H1 (cell line): ENCODE measurements at regions not wholly inside any gene's neighbourhood (a gene's known extent, or its start where the extent isn't known, plus 50 kb on each side); places are given as distances from the start of the nearest gene placed in this dataset.

Source experiments
- CTCF ChIA-PET: fragments of 300-600 bp; sonication (Branson Sonifier 250); formaldehyde crosslinking; loops from one replicate; lab custom pipeline; 2021; ENCODE audit not compliant: partially characterized antibody; lab: Charles Lee
- POLR2A ChIA-PET: fragments of 300-600 bp; sonication (Branson Sonifier 250); formaldehyde crosslinking; loops from one replicate; lab custom pipeline; 2021; ENCODE audit warnings: inconsistent platforms; ENCODE audit not compliant: partially characterized antibody; lab: Charles Lee
- DNase-seq, 2 experiments: peaks; one replicate each; pipeline versions ENCODE4 v3.0.0 to v3.0.0-alpha.2; 2010 to 2022; ENCODE audit warnings: low spot score in 2 of 2, low read depth in 1 of 2, mixed read lengths in 1 of 2
- FAIRE-seq: peaks from 2 replicates; lab custom pipeline; 2011; peaks lifted over from hg19 to GRCh38; lab: Jason Lieb, UNC
- H2AFZ ChIP-seq: 2 replicates; pipeline ENCODE4 v1.8.1; 2012; ENCODE audit warnings: low read length, inconsistent platforms
- H2AK5ac ChIP-seq: 2 replicates; pipeline ENCODE4 v1.6.1; 2013; ENCODE audit warnings: low read depth, low read length
- H2BK120ac ChIP-seq: replicated peaks from 2 replicates; pipeline ENCODE3; 2013; ENCODE audit warnings: low read depth, low read length, inconsistent platforms
- H2BK12ac ChIP-seq: 2 replicates; pipeline ENCODE4 v1.6.1; 2013; ENCODE audit warnings: low read depth, low read length
- H2BK15ac ChIP-seq: 2 replicates; pipeline ENCODE4 v1.6.1; 2013; ENCODE audit warnings: low read length
- H2BK20ac ChIP-seq: 2 replicates; pipeline ENCODE4 v1.6.1; 2013; ENCODE audit warnings: low read length
- H2BK5ac ChIP-seq: 2 replicates; pipeline ENCODE4 v1.6.1; 2013; ENCODE audit warnings: low read depth, low read length
- H3K14ac ChIP-seq: 2 replicates; pipeline ENCODE4 v1.6.1; 2013; ENCODE audit warnings: inconsistent platforms; ENCODE audit not compliant: insufficient read length
- H3K18ac ChIP-seq: 2 replicates; pipeline ENCODE4 v1.6.1; 2013; ENCODE audit warnings: low read length; ENCODE audit errors: extremely low read depth
- H3K23ac ChIP-seq: 2 replicates; pipeline ENCODE4 v1.6.1; 2013; ENCODE audit warnings: inconsistent platforms; ENCODE audit not compliant: insufficient read length
- H3K23me2 ChIP-seq: 2 replicates; pipeline ENCODE4 v1.6.1; 2013; ENCODE audit warnings: low read depth, low read length
- H3K27ac ChIP-seq: 2 replicates; pipeline ENCODE4 v1.6.1; 2011; ENCODE audit warnings: low read depth, low read length, inconsistent platforms
- H3K27me3 ChIP-seq, 4 experiments: replicated peaks in 1 of 4; 1 replicate in 1 of 4; 2 replicates in 3 of 4; pipeline versions ENCODE4 v1.6.1 to v1.8.1; 2011 to 2013; ENCODE audit warnings: low read length in 3 of 4, mild to moderate bottlenecking in 3 of 4, inconsistent platforms in 2 of 4, mixed read lengths in 2 of 4, moderate library complexity in 1 of 4; ENCODE audit not compliant: control insufficient read depth in 3 of 4, insufficient read depth in 3 of 4; ENCODE audit errors: extremely low read depth in 1 of 4
- H3K36me3 ChIP-seq, 4 experiments: 2 replicates each; pipeline versions ENCODE4 v1.6.1 to v1.8.1; 2011 to 2013; ENCODE audit warnings: mild to moderate bottlenecking in 4 of 4, low read length in 3 of 4, moderate library complexity in 2 of 4, control low read depth in 1 of 4, inconsistent platforms in 1 of 4; ENCODE audit not compliant: insufficient read depth in 4 of 4, control insufficient read depth in 2 of 4
- H3K4ac ChIP-seq: replicated peaks from 2 replicates; pipeline ENCODE3; 2013; ENCODE audit warnings: low read length, low read depth, mixed read lengths, inconsistent platforms; ENCODE audit not compliant: insufficient read length
- H3K4me1 ChIP-seq, 4 experiments: replicated peaks in 1 of 4; 1 replicate in 1 of 4; 2 replicates in 3 of 4; pipeline versions ENCODE4 v1.6.1 to v1.8.1; 2011 to 2013; ENCODE audit warnings: low read length in 3 of 4, inconsistent platforms in 2 of 4, mixed read lengths in 1 of 4; ENCODE audit not compliant: insufficient read depth in 4 of 4, control insufficient read depth in 3 of 4
- H3K4me2 ChIP-seq, 2 experiments: 2 replicates each; pipeline versions ENCODE4 v1.6.1 to v1.8.1; 2011 to 2013; ENCODE audit warnings: low read depth in 2 of 2, low read length in 2 of 2, control low read depth in 1 of 2, inconsistent platforms in 1 of 2, mild to moderate bottlenecking in 1 of 2; ENCODE audit not compliant: insufficient read depth in 1 of 2
- H3K4me3 ChIP-seq, 4 experiments: fragments of 200-600, 300-600 bp in 1 of 4; sonication (generic), shearing (Covaris generic), sonication (Bioruptor Twin) in 1 of 4; 2 replicates each; pipeline versions ENCODE4 v1.5.1 to v1.8.1; 2011 to 2016; ENCODE audit warnings: low read length in 4 of 4, low read depth in 3 of 4, control low read depth in 2 of 4, inconsistent platforms in 2 of 4, mild to moderate bottlenecking in 2 of 4, mixed read lengths in 1 of 4, moderate library complexity in 1 of 4; ENCODE audit not compliant: insufficient read depth in 2 of 4; ENCODE audit errors: extremely low read depth in 1 of 4
- H3K56ac ChIP-seq: replicated peaks from 2 replicates; pipeline ENCODE3; 2013; ENCODE audit warnings: low read depth, mild to moderate bottlenecking, mixed read lengths, low read length, inconsistent platforms; ENCODE audit not compliant: insufficient read length
- H3K79me1 ChIP-seq: 2 replicates; pipeline ENCODE4 v1.6.1; 2013; ENCODE audit warnings: low read depth, low read length, control low read depth
- H3K79me2 ChIP-seq, 2 experiments: 2 replicates each; pipeline versions ENCODE4 v1.6.1 to v1.8.1; 2012 to 2013; ENCODE audit warnings: low read length in 2 of 2, mild to moderate bottlenecking in 2 of 2, inconsistent platforms in 1 of 2; ENCODE audit not compliant: insufficient read depth in 2 of 2, control insufficient read depth in 1 of 2
- H3K9ac ChIP-seq, 4 experiments: replicated peaks in 1 of 4; 1 replicate in 1 of 4; 2 replicates in 3 of 4; pipeline versions ENCODE4 v1.6.1 to v1.8.1; 2011 to 2013; ENCODE audit warnings: low read depth in 3 of 4, low read length in 3 of 4, control low read depth in 2 of 4, mild to moderate bottlenecking in 2 of 4, moderate library complexity in 2 of 4, inconsistent platforms in 1 of 4; ENCODE audit errors: extremely low read depth in 1 of 4
- H3K9me3 ChIP-seq, 2 experiments: 2 replicates each; pipeline versions ENCODE4 v1.6.1 to v1.8.1; 2012 to 2013; ENCODE audit warnings: mild to moderate bottlenecking in 2 of 2, moderate library complexity in 2 of 2, control low read depth in 1 of 2, inconsistent platforms in 1 of 2, low read depth in 1 of 2, low read length in 1 of 2, mixed read lengths in 1 of 2; ENCODE audit not compliant: insufficient read depth in 2 of 2
- H4K20me1 ChIP-seq, 2 experiments: replicated peaks in 1 of 2; 2 replicates each; pipeline versions ENCODE3 to v1.8.1; 2011 to 2013; ENCODE audit warnings: inconsistent platforms in 2 of 2, low read length in 2 of 2, mild to moderate bottlenecking in 1 of 2; ENCODE audit not compliant: insufficient read depth in 2 of 2, control insufficient read depth in 1 of 2
- H4K5ac ChIP-seq: 2 replicates; pipeline ENCODE4 v1.6.1; 2013; ENCODE audit warnings: low read length, low read depth, mixed read lengths, inconsistent platforms; ENCODE audit not compliant: insufficient read length
- H4K8ac ChIP-seq: 2 replicates; pipeline ENCODE4 v1.8.0; 2013; ENCODE audit warnings: mild to moderate bottlenecking, moderate library complexity, low read length, inconsistent platforms; ENCODE audit not compliant: insufficient read depth; ENCODE audit errors: extremely low read depth
- H4K91ac ChIP-seq: replicated peaks from 2 replicates; pipeline ENCODE3; 2013; ENCODE audit warnings: low read length, mixed read lengths, inconsistent platforms; ENCODE audit not compliant: insufficient read length
- RBBP5 ChIP-seq: IDR thresholded peaks from 2 replicates; pipeline ENCODE4 v1.7.1; 2012; ENCODE audit warnings: low read depth, mild to moderate bottlenecking, inconsistent platforms, low read length, moderate library complexity, borderline replicate concordance
- SP1 ChIP-seq: IDR thresholded peaks from 2 replicates; pipeline ENCODE4 v1.6.1; 2011; ENCODE audit warnings: low read depth, low read length
- WGBS, 2 experiments: shearing (Covaris generic) in 1 of 2; methylation state at CpG; one replicate each; pipeline versions ENCODE4 v1.1.6 to v1.1.7; 2013 to 2015; ENCODE audit warnings: low lambda C conversion rate in 2 of 2, mixed read lengths in 2 of 2, inconsistent platforms in 1 of 2, low coverage in 1 of 2, missing lambda C conversion rate in 1 of 2; ENCODE audit not compliant: insufficient replicate concordance in 2 of 2, insufficient coverage in 1 of 2, insufficient read length in 1 of 2; ENCODE audit errors: extremely low coverage in 1 of 2, missing lambda C conversion rate in 1 of 2; 5-methylcytosine and 5-hydroxymethylcytosine counted together

DNA sequence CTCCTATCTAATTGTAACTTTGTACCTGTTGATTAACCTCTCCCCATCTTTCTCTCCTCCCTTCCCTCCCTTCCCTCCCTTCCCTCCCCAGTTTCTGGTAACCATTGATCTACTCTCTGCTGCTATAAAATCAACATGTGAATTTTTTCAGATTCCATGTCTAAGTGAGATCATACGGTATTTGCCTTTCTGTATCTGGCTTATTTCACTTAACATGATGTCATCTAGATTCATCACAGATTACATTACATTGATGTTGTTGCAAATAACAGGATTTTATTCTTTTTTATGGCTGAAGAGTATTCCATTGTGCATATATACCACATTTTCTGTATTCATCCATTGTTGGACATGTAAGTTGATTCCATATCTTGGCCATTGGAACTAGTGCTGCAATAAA lies 68.0 kb upstream of the FBXO33 start:
- Histone ChIP-seq H3K23me2 (no peaks in the 10 kb centered on the region), H3K27ac (no peak overlapping the region), H2BK5ac (no peak overlapping the region), H4K5ac (no peak overlapping the region), H3K79me2 (no peaks in the 10 kb centered on the region), H3K4me1 (no peaks in the 10 kb centered on the region), H3K27me3 (no peaks in the 10 kb centered on the region), H4K8ac (no peak overlapping the region), H3K56ac (no peak overlapping the region), H2BK12ac (no peak overlapping the region), H3K9me3 (peaks cover 19 to 22% of the 10 kb centered on the region in 2 experiments), H2AK5ac (no peak overlapping the region), H2BK15ac (no peak overlapping the region), H3K4ac (no peak overlapping the region), H3K4me2 (no peak overlapping the region), H3K14ac (no peak overlapping the region), H3K36me3 (no peaks in the 10 kb centered on the region), H3K4me3 (no peak overlapping the region), H3K18ac (no peak overlapping the region), H2AFZ (no peak overlapping the region), H3K9ac (no peak overlapping the region), H3K79me1 (no peaks in the 10 kb centered on the region), H4K91ac (no peak overlapping the region), H4K20me1 (no peaks in the 10 kb centered on the region), H2BK120ac (no peak overlapping the region), H3K23ac (no peak overlapping the region), H2BK20ac (no peak overlapping the region)
- no peak for FAIRE-seq
- ChIA-PET POLR2A (no interaction called here), CTCF (no interaction called here)
- WGBS, 2 experiments = 84% methylated on average over 1 of the region's 1 CpG; no CpG with 5 or more reads in 1 of the 2 experiments
- no peak for DNase-seq
- TF ChIP-seq SP1 (no peak), RBBP5 (no peak)
